ENCODE measurements at regions not wholly inside any gene's neighbourhood (a gene's known extent, or its start where the extent isn't known, plus 50 kb on each side); places are given as distances from the start of the nearest gene placed in this dataset.
"Not testable (repeated sequence)": the region's sequence is repeated elsewhere in the genome, so short reads cannot be mapped to it uniquely, and the experiment has no call there.

- DNase-seq, result no peak
Observed at GRCh38 chr6:68053805-68054373, 581.2 kb upstream of the ADGRB3 start.

GRCh38 chr6:68052234-68052633 is 582.8 kb upstream of the ADGRB3 start:
- DNase-seq, result no peak

GRCh38 chr6:68049562-68049961 is 585.5 kb upstream of the ADGRB3 start:
- no peak for DNase-seq

DNA sequence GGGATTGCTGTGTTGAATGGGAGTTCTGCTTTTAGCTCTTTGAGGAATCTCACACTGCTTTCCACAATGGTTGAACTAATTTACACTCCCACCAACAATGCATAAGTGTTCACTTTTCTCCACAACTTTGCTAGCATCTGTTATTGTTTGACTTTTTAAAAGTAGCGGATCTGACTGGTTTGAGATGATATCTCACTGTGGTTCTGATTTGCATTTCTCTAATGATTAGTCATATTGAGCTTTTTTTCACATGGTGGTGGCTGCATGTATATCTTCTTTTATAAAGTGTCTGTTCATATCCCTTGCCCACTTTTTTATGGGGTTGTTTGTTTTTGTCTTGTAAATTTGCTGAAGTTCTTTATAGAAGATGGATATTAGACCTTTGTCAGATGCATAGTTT is 588.3 kb upstream of the ADGRB3 start:
- no peak for DNase-seq

DNA sequence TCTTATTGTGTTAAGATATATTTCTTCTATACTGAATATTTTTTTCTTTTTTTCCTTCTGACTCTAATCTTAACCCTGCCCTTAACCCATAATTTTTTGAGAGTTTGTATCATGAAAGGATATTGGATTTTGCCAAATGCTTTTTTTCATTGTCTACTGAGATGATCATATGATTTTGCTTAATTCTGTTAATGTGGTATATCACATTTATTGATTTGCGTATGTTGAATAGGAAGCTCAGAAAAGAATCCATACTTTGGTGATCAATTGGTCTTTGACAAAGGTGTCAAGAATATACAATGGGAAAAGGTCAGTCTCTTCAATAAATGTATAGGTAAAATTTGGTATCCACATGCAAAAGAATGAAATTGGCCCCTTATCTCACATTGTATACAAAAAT is 588.8 kb upstream of the ADGRB3 start:
- no peak for DNase-seq

- DNase-seq, result no peak
Observed at GRCh38 chr6:68045193-68045592, 589.9 kb upstream of the ADGRB3 start.

- no peak for DNase-seq
Observed at GRCh38 chr6:68044264-68044663, 590.8 kb upstream of the ADGRB3 start.

GRCh38 chr6:68043122-68043398 is 592.0 kb upstream of the ADGRB3 start:
- DNase-seq, result no peak

GRCh38 chr6:68042339-68043121 is 592.6 kb upstream of the ADGRB3 start:
- no peak for DNase-seq

GRCh38 chr6:68040780-68041179 is 594.3 kb upstream of the ADGRB3 start:
- no peak for DNase-seq

DNA sequence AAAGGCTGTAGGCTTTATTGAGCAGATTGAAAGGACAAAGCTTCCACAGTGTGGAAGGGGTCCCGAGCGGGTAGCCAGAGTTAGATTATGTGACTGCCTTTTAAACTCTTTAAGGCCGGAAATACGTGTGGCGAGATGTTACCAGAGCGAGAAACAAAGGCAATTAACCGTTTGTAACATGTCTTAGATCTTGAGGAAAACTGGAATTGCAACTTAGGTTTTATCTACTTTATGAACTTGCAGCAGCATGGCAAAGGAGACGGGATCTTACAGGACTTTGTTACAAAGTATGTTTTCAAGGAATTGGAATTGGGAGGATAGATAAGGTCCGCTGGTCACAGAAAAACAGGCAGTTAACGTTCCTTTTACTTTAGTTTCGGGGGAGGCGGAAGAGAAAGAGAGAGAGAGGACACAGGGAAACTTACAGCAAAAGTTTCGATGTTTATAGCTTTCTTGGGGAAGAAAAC is 594.7 kb upstream of the ADGRB3 start:
- DNase-seq, result no peak

- DNase-seq, result no peak
Observed at GRCh38 chr6:68039641-68040311, 595.3 kb upstream of the ADGRB3 start.

- DNase-seq, result no peak
Observed at GRCh38 chr6:68038815-68039408, 596.2 kb upstream of the ADGRB3 start.

DNA sequence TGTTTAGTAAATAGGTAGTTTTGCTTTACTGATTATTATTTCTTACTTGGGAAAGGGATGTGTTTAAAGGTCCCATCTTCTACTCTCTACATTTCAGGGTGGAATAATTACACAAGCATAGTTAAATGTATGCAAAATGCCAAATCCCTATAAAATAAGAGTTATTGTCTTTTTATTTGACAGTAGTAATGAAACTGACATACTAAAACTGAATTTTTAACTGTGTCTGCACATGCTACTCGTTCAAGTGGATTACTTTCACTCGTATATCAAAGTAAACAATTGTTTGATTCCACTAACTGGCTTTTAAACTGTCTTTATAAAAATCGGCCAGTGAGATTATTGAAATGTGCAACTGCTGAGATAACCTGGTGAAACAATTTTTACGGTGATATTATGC is 602.9 kb upstream of the ADGRB3 start:
- DNase-seq, result no peak

DNA sequence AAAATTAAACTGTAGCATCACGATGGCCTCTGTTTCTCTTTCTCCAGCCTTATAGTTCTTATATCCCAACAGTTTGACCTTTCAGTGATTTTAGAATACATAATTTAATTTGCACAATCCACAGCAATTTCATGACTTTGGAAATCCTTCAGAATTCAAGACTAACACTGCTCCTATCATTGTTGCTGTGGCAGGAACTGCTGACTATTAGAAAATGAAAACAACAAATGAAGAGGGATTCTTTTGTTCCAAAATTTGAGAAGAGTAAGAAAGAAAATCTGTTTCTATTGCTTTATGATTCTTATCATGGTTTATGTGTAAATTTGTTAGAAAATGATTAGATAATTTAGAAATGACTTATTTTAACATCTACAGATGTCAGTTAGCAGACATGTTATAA is 604.0 kb upstream of the ADGRB3 start:
- DNase-seq, result no peak

DNA sequence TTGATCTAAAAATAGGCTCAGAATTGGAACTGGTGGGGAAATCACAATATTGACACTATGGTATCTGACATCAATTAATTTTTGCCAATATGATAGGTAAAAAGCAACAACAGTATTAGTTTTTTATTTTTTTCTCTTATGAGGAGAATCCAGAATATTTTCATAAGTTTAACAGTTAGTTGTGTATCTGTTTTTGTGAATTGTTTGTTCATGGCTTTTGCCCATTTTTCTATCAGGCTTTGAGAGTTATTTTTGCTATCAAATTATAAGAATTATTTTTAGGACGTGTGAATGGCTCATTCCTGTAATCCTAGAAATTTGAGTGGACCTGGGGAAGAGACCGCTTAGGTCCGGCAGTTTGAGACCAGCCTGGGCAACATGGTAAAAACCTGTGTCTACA is 608.6 kb upstream of the ADGRB3 start:
- no peak for DNase-seq

- DNase-seq, result no peak
Observed at GRCh38 chr6:68025764-68026163, 609.3 kb upstream of the ADGRB3 start.

- no peak for DNase-seq
Observed at GRCh38 chr6:68024570-68025269, 610.4 kb upstream of the ADGRB3 start.

- not testable (repeated sequence) for DNase-seq
Observed at GRCh38 chr6:68022968-68023367, 612.1 kb upstream of the ADGRB3 start.

DNA sequence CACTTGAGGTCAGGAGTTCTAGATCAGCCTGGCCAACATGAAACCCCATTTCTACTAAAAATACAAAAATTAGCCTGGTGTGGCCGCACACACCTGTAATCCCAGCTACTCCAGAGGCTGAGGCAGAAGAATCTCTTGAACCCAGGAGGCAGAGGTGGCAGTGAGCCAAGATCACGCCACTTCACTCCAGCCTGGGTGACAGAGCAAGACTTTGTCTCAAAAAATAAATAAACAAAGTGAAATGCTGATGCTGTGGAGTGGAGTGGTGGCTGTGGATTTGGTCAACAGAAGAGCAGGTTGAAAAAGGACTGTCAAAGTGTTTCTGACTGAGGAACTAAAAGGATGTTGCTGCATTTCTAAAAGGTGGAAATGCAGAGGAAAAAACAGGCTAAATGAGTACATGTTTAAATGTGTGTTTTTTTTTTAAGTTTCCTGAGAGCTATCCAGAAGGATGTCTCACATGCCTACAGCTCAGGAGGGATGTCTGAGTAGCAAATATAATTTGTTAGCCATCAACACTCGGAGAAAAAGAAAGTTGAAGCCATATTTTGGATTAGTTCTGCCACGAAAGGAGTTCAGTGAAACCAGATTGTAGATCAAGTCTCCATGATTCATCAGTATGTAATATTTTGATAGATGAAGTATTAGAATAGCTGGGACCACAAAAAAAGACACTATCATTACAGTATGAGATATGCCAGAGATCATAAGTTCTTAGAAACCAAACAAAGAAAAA is 621.1 kb upstream of the ADGRB3 start:
- no peak for DNase-seq

GRCh38 chr6:68012822-68013221 is 622.3 kb upstream of the ADGRB3 start:
- DNase-seq, result no peak

GRCh38 chr6:68010936-68011335 is 624.1 kb upstream of the ADGRB3 start:
- no peak for DNase-seq

DNA sequence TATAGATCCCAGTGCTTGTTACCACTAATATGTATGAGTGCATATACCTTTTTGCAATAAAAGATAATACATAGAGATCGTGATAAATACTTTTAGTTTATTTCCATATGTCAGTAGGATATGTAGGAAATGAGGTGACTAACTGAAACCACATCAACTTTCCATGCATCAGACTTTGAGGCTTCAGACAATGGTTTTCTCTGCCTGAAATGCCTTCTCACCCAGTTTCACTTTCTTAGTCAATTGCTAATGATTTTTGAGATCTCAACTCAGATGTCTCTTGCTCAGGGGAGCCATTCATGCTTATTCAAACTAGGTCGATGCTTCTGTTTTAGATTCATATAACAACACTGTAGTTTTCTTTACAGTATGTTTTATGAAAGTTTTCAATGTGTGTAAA is 626.6 kb upstream of the ADGRB3 start:
- no peak for DNase-seq

Measured in SW 1271 (cell line).